ENCODE measurements at regions not wholly inside any gene's neighbourhood (a gene's known extent, or its start where the extent isn't known, plus 50 kb on each side); places are given as distances from the start of the nearest gene placed in this dataset.

DNA sequence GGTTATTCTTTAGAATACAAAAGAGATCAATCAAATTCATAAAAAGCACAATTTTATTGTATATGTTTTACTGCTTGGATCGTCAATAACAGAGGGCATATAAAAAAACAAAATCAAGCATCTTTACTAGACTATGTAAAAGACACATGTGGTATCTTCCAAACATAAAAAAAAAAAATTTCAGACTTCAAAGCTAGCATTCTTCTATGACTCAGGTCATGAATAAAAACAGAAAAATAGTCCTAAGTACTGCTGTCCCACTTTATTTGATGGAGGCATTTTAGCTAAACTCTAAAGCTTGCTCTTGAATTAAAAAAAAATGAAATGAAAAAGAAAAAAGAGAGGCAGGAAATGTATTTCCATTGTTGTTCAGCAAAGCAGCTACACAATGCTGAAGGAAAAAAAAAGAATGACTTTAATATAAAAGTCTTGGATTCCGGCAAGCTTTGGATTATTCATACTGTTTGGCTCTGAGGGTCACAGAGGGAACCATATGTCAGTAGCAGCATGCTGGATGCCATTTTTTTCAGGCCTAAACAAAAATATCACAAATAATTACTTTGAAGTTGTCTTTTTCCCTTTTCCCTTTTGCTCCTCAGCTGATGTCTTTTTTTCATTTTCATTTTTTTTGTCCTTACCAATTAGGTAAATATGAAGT lies 249.1 kb upstream of the DIAPH2 start:
- 67 to 90% (median 81%) methylated on average over 2 of the region's 2 CpGs for WGBS, 5 donors

DNA sequence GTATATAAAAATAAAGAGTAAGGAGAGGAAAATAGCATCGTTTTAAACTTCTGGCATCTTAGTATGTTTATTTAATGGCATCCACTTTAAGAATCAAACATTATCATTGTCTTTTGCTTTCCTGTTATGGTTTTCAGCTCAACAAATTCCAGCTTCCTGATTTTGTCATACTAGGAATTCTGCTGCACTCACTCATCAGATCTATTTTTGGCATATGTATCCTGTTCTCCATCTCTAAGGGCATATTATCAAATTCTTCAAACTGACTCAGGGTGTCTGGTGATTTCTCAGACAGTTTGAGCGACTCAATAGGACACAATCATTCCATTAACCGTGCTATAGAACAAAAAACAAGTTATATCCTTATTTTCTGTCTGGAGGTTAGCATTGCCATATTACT lies 248.5 kb upstream of the DIAPH2 start:
- no peaks in the 10 kb centered on the region for H3K9me3 ChIP-seq
- no peaks in the 10 kb centered on the region for H3K4me1 ChIP-seq
- intact Hi-C loops (cut with DNase I; ENCODE audit: low total_unique reads), result no loop called here
- DNase-seq, result no peak
- no peak overlapping the region for H3K27ac ChIP-seq
- TF ChIP-seq, protein P1, sequence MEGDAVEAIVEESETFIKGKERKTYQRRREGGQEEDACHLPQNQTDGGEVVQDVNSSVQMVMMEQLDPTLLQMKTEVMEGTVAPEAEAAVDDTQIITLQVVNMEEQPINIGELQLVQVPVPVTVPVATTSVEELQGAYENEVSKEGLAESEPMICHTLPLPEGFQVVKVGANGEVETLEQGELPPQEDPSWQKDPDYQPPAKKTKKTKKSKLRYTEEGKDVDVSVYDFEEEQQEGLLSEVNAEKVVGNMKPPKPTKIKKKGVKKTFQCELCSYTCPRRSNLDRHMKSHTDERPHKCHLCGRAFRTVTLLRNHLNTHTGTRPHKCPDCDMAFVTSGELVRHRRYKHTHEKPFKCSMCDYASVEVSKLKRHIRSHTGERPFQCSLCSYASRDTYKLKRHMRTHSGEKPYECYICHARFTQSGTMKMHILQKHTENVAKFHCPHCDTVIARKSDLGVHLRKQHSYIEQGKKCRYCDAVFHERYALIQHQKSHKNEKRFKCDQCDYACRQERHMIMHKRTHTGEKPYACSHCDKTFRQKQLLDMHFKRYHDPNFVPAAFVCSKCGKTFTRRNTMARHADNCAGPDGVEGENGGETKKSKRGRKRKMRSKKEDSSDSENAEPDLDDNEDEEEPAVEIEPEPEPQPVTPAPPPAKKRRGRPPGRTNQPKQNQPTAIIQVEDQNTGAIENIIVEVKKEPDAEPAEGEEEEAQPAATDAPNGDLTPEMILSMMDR (IDR thresholded peaks at IDR 0.05), result no peak
- TF ChIP-seq POLR2A (IDR thresholded peaks at IDR 0.05), result no peak
- no peak for TF ChIP-seq POLR2AphosphoS5 (IDR thresholded peaks at IDR 0.05)
- no peak for TF ChIP-seq EP300 (IDR thresholded peaks at IDR 0.05)
- no peak overlapping the region for H3K4me3 ChIP-seq
- no peaks in the 10 kb centered on the region for H3K27me3 ChIP-seq
- no peaks in the 10 kb centered on the region for H3K36me3 ChIP-seq
- WGBS, 5 donors, result 42 to 72% (median 69%) methylated on average over 3 of the region's 3 CpGs

More for the DNA sequence above, 249.1 kb upstream of the DIAPH2 start:
- no peak overlapping the region for H3K27ac ChIP-seq
- H3K4me1 ChIP-seq, result no peaks in the 10 kb centered on the region
- H3K36me3 ChIP-seq, result no peaks in the 10 kb centered on the region
- no peaks in the 10 kb centered on the region for H3K27me3 ChIP-seq
- intact Hi-C loops (cut with DNase I; ENCODE audit: low total_unique reads), result no loop called here
- TF ChIP-seq, protein P1 (IDR thresholded peaks at IDR 0.05), result no peak
- TF ChIP-seq EP300 (IDR thresholded peaks at IDR 0.05) (no peak), POLR2A (IDR thresholded peaks at IDR 0.05) (no peak), POLR2AphosphoS5 (IDR thresholded peaks at IDR 0.05) (no peak)
- no peak overlapping the region for H3K4me3 ChIP-seq
- no peak for DNase-seq
- no peaks in the 10 kb centered on the region for H3K9me3 ChIP-seq

DNA sequence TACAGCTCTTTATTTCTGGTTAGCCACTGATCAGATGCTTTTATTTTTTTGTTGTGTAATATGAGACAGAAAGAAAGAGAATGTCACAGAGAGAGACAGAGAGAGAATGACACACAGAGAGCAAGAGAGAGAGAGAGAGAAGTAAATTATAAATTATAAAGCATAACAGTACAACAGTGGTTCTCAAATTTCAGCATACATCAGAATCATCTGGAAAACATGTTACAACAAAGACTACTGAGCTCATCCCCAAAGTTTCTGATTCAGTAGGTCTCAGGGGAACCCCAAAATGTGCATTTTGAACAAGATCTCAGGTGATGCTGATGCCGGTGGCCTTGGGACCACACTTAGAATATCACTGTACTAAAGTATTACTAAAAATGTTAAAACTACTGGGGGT lies 245.8 kb upstream of the DIAPH2 start:
- no peaks in the 10 kb centered on the region for H3K27me3 ChIP-seq
- no peaks in the 10 kb centered on the region for H3K9me3 ChIP-seq
- H3K36me3 ChIP-seq, result no peaks in the 10 kb centered on the region
- H3K4me1 ChIP-seq, result no peaks in the 10 kb centered on the region
- no peak for TF ChIP-seq POLR2AphosphoS5 (IDR thresholded peaks at IDR 0.05)
- TF ChIP-seq, protein P1 (IDR thresholded peaks at IDR 0.05), result no peak
- TF ChIP-seq EP300 (IDR thresholded peaks at IDR 0.05), result no peak
- no peak for TF ChIP-seq POLR2A (IDR thresholded peaks at IDR 0.05)
- intact Hi-C loops (cut with DNase I; ENCODE audit: low total_unique reads), result no loop called here
- DNase-seq, result no peak
- WGBS, 5 donors, result 79 to 100% (median 91%) methylated on average over 1 of the region's 1 CpG
- no peak overlapping the region for H3K4me3 ChIP-seq
- H3K27ac ChIP-seq, result no peak overlapping the region

DNA sequence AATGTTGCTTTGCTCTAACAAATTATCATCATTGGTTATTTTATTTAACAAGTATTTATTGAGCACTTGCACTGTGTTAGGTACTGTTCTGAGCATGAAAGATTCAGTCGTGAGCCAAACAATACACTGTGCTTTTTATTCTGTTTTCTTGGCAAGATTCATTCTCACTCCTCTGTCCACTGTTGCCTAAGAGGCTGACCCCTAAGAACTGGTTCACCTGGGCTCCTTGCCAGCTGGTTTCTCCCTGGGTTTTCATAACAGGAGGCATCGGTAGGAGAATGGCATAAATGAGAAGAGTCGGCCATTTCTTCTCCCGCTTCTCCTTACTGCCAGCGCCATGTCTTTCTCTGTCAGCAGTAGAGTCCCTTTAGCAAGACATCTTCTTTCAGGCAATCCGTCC lies 243.7 kb upstream of the DIAPH2 start:
- Histone ChIP-seq H3K9me3 (no peaks in the 10 kb centered on the region), H3K4me1 (no peaks in the 10 kb centered on the region), H3K27me3 (no peaks in the 10 kb centered on the region), H3K4me3 (no peak overlapping the region), H3K36me3 (no peaks in the 10 kb centered on the region), H3K27ac (no peak overlapping the region)
- no peak for TF ChIP-seq POLR2AphosphoS5 (IDR thresholded peaks at IDR 0.05)
- intact Hi-C loops (cut with DNase I; ENCODE audit: low total_unique reads), result no loop called here
- whole genome bisulfite sequencing, 5 donors, result 79 to 85% (median 80%) methylated on average over 6 of the region's 6 CpGs
- DNase-seq, result no peak

DNA sequence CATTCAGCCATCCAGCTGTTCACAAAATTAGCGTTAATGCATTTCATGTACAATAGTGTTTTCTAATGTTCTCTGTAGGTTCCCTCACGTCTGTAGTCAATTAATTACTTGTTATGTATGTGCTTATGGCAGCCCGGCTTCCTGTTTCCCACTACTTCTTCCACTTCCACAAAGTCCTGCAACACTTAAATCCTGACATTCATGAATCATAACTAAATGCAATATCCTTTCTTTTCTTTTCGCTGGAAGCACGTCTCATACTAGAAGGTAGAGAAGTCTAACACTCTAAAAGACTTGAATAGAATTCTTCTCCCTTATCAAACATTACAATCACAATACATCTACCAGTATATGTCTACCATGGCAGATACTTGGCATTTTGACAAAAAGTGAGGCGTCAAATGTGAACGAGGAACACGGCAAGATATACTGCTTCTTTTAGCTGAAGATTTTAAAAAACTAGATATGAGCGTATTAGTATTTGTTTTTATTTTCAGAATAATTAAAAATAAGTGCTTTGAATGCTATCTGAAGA lies 239.0 kb upstream of the DIAPH2 start:
- intact Hi-C loops (cut with DNase I; ENCODE audit: low total_unique reads), result no loop called here
- H3K27me3 ChIP-seq, result no peaks in the 10 kb centered on the region
- H3K4me1 ChIP-seq, result no peaks in the 10 kb centered on the region
- H3K9me3 ChIP-seq, result no peaks in the 10 kb centered on the region
- DNase-seq, result no peak
- no peak overlapping the region for H3K27ac ChIP-seq
- 60 to 72% (median 66%) methylated on average over 9 of the region's 9 CpGs for WGBS, 5 donors
- H3K4me3 ChIP-seq, result no peak overlapping the region
- H3K36me3 ChIP-seq, result no peaks in the 10 kb centered on the region
- TF ChIP-seq, protein P1 (IDR thresholded peaks at IDR 0.05), result no peak
- no peak for TF ChIP-seq POLR2A (IDR thresholded peaks at IDR 0.05)
- TF ChIP-seq EP300 (IDR thresholded peaks at IDR 0.05), result no peak
- TF ChIP-seq POLR2AphosphoS5 (IDR thresholded peaks at IDR 0.05), result no peak
